DOHH2 (cell line): ENCODE measurements at regions not wholly inside any gene's neighbourhood (a gene's known extent, or its start where the extent isn't known, plus 50 kb on each side); places are given as distances from the start of the nearest gene placed in this dataset.

Experiments
- H3F3A ChIP-seq: fragments of 200-600 bp; sonication (generic), shearing (Covaris generic); 2 replicates; pipeline ENCODE4 v1.6.0; 2016; ENCODE audit warnings: antibody characterized with exemption, mild to moderate bottlenecking; ENCODE audit not compliant: control insufficient read depth, insufficient read depth
- H3K27ac ChIP-seq: fragments of 200-600 bp; sonication (generic); 2 replicates; pipeline ENCODE4 v1.5.1; 2014; ENCODE audit warnings: low read depth, mild to moderate bottlenecking, low read length, moderate library complexity
- H3K27me3 ChIP-seq: fragments of 200-600 bp; sonication (generic); 2 replicates; pipeline ENCODE4 v1.6.1; 2014; ENCODE audit warnings: mild to moderate bottlenecking, low read length, mixed read lengths; ENCODE audit not compliant: control insufficient read depth
- H3K36me3 ChIP-seq: fragments of 200-600 bp; sonication (generic); 2 replicates; pipeline ENCODE4 v1.6.1; 2014; ENCODE audit warnings: mild to moderate bottlenecking, low read length, moderate library complexity, mixed read lengths; ENCODE audit not compliant: control insufficient read depth
- H3K4me1 ChIP-seq: fragments of 200-600 bp; sonication (generic); 2 replicates; pipeline ENCODE4 v1.6.1; 2014; ENCODE audit warnings: mild to moderate bottlenecking, low read length, mixed read lengths; ENCODE audit not compliant: control insufficient read depth
- H3K4me2 ChIP-seq: fragments of 200-600 bp; sonication (generic); 2 replicates; pipeline ENCODE4 v1.6.0; 2014; ENCODE audit warnings: mild to moderate bottlenecking, low read length, moderate library complexity
- H3K4me3 ChIP-seq: fragments of 200-600 bp; sonication (generic); 2 replicates; pipeline ENCODE4 v1.5.1; 2014; ENCODE audit warnings: mild to moderate bottlenecking, low read length, mixed read lengths
- H3K79me2 ChIP-seq: fragments of 200-600 bp; sonication (generic); 2 replicates; pipeline ENCODE4 v1.6.1; 2014; ENCODE audit warnings: mild to moderate bottlenecking, low read length, mixed read lengths; ENCODE audit not compliant: control insufficient read depth
- H3K9me2 ChIP-seq: fragments of 200-600 bp; sonication (generic); replicated peaks from 2 replicates; pipeline ENCODE4 v1.6.1; 2014; ENCODE audit warnings: mild to moderate bottlenecking, low read length, mixed read lengths; ENCODE audit not compliant: control insufficient read depth
- H3K9me3 ChIP-seq: fragments of 200-600 bp; sonication (generic); 2 replicates; pipeline ENCODE4 v1.6.1; 2014; ENCODE audit warnings: antibody characterized with exemption, low read length, mixed read lengths; ENCODE audit not compliant: control insufficient read depth, insufficient read depth
- H4K20me1 ChIP-seq: fragments of 200-600 bp; sonication (generic); 2 replicates; pipeline ENCODE4 v1.6.0; 2014; ENCODE audit warnings: low read depth, mild to moderate bottlenecking, antibody characterized with exemption, low read length, moderate library complexity; ENCODE audit not compliant: control insufficient read depth, insufficient read depth
- EZH2phosphoT487 ChIP-seq: fragments of 200-600 bp; sonication (generic); IDR thresholded peaks from 2 replicates; pipeline ENCODE4 v1.6.1; 2017; ENCODE audit warnings: borderline replicate concordance, mild to moderate bottlenecking, antibody characterized with exemption, low read length, moderate library complexity, mixed read lengths
- TF ChIP-seq, protein P1 (sequence below): fragments of 200-600 bp; sonication (generic); IDR thresholded peaks from one replicate; pipeline ENCODE4 v1.5.1; 2014; ENCODE audit warnings: antibody characterized with exemption, mild to moderate bottlenecking, low read depth, low read length; ENCODE audit not compliant: poor library complexity, severe bottlenecking

DNA sequence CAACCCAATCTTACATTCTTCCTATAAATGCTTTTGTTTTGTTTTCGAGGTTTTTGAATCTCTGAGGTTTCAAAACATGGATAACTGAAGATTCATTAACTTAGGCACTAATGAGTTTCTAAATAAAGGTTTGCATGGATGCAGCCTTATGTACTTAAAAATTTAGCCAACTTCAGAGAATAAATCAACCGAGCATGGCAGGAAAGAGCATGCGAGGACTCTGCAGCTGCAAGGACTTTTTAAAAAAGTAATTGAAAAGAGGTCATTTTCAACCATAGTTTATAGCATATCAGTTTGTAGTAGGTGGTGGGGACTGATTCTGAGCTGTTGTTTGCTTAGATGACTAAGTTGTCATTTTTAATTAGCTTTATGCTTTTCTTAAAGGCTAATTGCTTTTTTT is 567.0 kb upstream of the ZEB2 start:
- Histone ChIP-seq H3K36me3 (no peaks in the 10 kb centered on the region), H4K20me1 (no peaks in the 10 kb centered on the region), H3F3A (no peaks in the 10 kb centered on the region), H3K79me2 (no peaks in the 10 kb centered on the region), H3K27ac (no peak overlapping the region), H3K4me1 (no peaks in the 10 kb centered on the region), H3K9me2 (no peaks in the 10 kb centered on the region), H3K9me3 (no peaks in the 10 kb centered on the region; the same call in 1 of the 2 replicates), H3K4me3 (no peak overlapping the region), H3K4me2 (no peak overlapping the region), H3K27me3 (no peaks in the 10 kb centered on the region)
- TF ChIP-seq EZH2phosphoT487, result no peak
- TF ChIP-seq, protein P1, sequence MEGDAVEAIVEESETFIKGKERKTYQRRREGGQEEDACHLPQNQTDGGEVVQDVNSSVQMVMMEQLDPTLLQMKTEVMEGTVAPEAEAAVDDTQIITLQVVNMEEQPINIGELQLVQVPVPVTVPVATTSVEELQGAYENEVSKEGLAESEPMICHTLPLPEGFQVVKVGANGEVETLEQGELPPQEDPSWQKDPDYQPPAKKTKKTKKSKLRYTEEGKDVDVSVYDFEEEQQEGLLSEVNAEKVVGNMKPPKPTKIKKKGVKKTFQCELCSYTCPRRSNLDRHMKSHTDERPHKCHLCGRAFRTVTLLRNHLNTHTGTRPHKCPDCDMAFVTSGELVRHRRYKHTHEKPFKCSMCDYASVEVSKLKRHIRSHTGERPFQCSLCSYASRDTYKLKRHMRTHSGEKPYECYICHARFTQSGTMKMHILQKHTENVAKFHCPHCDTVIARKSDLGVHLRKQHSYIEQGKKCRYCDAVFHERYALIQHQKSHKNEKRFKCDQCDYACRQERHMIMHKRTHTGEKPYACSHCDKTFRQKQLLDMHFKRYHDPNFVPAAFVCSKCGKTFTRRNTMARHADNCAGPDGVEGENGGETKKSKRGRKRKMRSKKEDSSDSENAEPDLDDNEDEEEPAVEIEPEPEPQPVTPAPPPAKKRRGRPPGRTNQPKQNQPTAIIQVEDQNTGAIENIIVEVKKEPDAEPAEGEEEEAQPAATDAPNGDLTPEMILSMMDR, result no peak

DNA sequence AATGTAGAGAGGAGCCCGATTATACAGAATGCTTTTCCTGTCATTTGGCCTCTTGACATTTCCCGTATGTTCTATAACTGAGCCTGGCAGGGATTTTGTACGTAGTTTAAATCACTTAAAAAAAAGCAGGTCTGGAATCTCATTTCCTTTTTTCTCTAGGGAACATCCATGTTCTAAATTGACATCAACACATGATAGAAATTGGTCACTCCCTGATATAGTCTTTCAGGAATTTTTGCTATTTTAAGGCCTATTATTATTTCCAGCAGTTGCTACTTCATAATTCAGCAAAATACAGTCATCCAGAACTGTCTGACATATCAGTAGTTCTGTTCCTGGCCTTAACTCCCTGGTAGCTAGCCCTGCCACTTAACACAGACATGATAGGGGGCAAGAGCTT is 565.7 kb upstream of the ZEB2 start:
- Histone ChIP-seq H3K27me3 (no peaks in the 10 kb centered on the region), H3K4me2 (no peak overlapping the region), H3K4me1 (no peaks in the 10 kb centered on the region), H3K36me3 (no peaks in the 10 kb centered on the region), H3K4me3 (no peak overlapping the region), H3K9me2 (no peaks in the 10 kb centered on the region), H3F3A (no peaks in the 10 kb centered on the region), H3K9me3 (no peaks in the 10 kb centered on the region; the same call in 1 of the 2 replicates), H3K79me2 (no peaks in the 10 kb centered on the region), H4K20me1 (no peaks in the 10 kb centered on the region), H3K27ac (no peak overlapping the region)
- TF ChIP-seq, protein P1, result no peak
- no peak for TF ChIP-seq EZH2phosphoT487

DNA sequence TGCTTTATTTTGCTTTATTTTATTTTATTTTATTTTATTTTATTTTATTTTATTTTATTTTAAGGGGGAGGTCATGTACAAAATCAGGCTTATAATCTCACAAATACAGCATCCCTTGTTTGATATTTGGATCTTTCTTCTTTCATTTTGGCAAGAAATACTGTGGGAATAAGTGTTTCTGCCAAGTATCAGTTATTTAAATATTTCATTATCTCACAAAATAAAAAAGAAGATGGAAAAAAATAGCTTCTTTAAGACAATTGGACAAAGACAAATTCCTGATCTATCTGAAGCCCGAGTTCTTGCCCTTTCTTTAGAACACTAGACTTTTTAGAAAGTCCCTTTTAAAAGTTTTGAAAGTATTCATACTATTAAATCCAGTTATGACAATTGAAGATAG is 560.5 kb upstream of the ZEB2 start:
- TF ChIP-seq, protein P1, result no peak
- TF ChIP-seq EZH2phosphoT487, result no peak

DNA sequence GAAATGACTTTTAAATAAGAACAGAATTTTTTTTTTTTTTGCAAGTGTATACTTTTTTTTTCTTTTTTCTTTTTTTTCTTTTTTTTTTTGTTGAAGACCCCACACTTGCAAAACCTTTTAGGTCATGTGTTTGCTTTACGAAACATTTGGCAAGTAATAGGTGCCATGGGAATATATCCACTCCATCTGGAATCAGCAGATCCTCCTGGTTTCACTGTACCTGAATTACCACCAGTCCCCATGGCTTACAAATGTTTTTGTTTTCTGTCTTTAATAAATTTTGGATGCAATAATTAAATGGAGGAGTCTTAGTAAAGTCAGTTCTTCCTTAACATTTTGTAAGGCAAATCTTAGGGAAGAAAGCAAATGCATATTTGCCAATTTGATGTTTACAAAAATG is 559.7 kb upstream of the ZEB2 start:
- Histone ChIP-seq H3K79me2 (no peaks in the 10 kb centered on the region), H4K20me1 (no peaks in the 10 kb centered on the region), H3K27me3 (no peaks in the 10 kb centered on the region), H3K4me2 (no peak overlapping the region), H3K27ac (no peak overlapping the region), H3K9me2 (no peaks in the 10 kb centered on the region), H3K9me3 (no peaks in the 10 kb centered on the region), H3F3A (no peaks in the 10 kb centered on the region), H3K4me1 (no peaks in the 10 kb centered on the region), H3K36me3 (no peaks in the 10 kb centered on the region), H3K4me3 (no peak overlapping the region)
- no peak for TF ChIP-seq EZH2phosphoT487
- TF ChIP-seq, protein P1, result no peak

More for the DNA sequence above, 560.5 kb upstream of the ZEB2 start:
- Histone ChIP-seq H3K36me3 (no peaks in the 10 kb centered on the region), H3K79me2 (no peaks in the 10 kb centered on the region), H3F3A (no peaks in the 10 kb centered on the region), H3K4me3 (no peak overlapping the region), H3K9me2 (no peaks in the 10 kb centered on the region), H3K4me1 (no peaks in the 10 kb centered on the region), H3K9me3 (no peaks in the 10 kb centered on the region), H3K27me3 (no peaks in the 10 kb centered on the region), H4K20me1 (no peaks in the 10 kb centered on the region), H3K27ac (no peak overlapping the region), H3K4me2 (no peak overlapping the region)
